Panc1 (cell line): ENCODE measurements at regions not wholly inside any gene's neighbourhood (a gene's known extent, or its start where the extent isn't known, plus 50 kb on each side); places are given as distances from the start of the nearest gene placed in this dataset.

ENCODE experiments used
- ATAC-seq: fragments of 200-7000 bp; cut with Tn5 transposase; 2 replicates; pipeline ENCODE4 v1.9.1; 2020; ENCODE audit warnings: mild to moderate bottlenecking, moderate library complexity
- BruUV-seq: library from RNA; stranded (reverse); fragments of 400-500 nt; replicated peaks from 2 replicates; lab custom pipeline; 2021; lab: Mats Ljungman, UMichigan
- CTCF ChIA-PET: fragments of 300-600 bp; sonication (Branson Sonifier 250); formaldehyde crosslinking; loops from one replicate; lab custom pipeline; 2022; ENCODE audit warnings: antibody characterized with exemption; lab: Charles Lee
- POLR2A ChIA-PET: fragments of 300-600 bp; sonication (Branson Sonifier 250); formaldehyde crosslinking; loops from one replicate; lab custom pipeline; 2022; ENCODE audit warnings: antibody characterized with exemption; lab: Charles Lee
- DNase-seq: peaks from one replicate; pipeline ENCODE4 v3.0.0-alpha.2; 2010; ENCODE audit warnings: low read depth, low spot score
- H3K27ac ChIP-seq: 2 replicates; pipeline ENCODE4 v1.5.1; 2011; ENCODE audit warnings: mild to moderate bottlenecking, low read length, inconsistent platforms
- H3K27me3 ChIP-seq: fragments of 200-500 bp; sonication (Bioruptor generic); 2 replicates; pipeline ENCODE4 v1.6.0; 2014; ENCODE audit warnings: low read length, inconsistent platforms; ENCODE audit not compliant: control insufficient read depth, insufficient read depth
- H3K36me3 ChIP-seq: fragments of 200-500 bp; sonication (Bioruptor generic); 2 replicates; pipeline ENCODE4 v1.5.1; 2014; ENCODE audit warnings: inconsistent platforms, mild to moderate bottlenecking, low read length, moderate library complexity; ENCODE audit not compliant: control insufficient read depth, insufficient read depth
- H3K4me1 ChIP-seq: 2 replicates; pipeline ENCODE4 v1.5.1; 2011; ENCODE audit warnings: inconsistent platforms, mild to moderate bottlenecking, low read length, moderate library complexity; ENCODE audit not compliant: control insufficient read depth, insufficient read depth
- H3K4me3 ChIP-seq, 2 experiments: 2 replicates each; pipeline ENCODE4 v1.5.1; 2011 to 2012; ENCODE audit warnings: low read depth in 2 of 2, low read length in 2 of 2, mild to moderate bottlenecking in 2 of 2, inconsistent platforms in 1 of 2, moderate library complexity in 1 of 2
- H3K9me3 ChIP-seq: fragments of 200-500 bp; sonication (Bioruptor generic); 2 replicates; pipeline ENCODE4 v1.5.1; 2014; ENCODE audit warnings: low read depth, mild to moderate bottlenecking, inconsistent platforms, low read length, moderate library complexity; ENCODE audit not compliant: control insufficient read depth, insufficient read depth
- CTCF ChIP-seq: fragments of 450-650 bp; IDR thresholded peaks from 2 replicates; pipeline ENCODE4 v1.5.1; 2017; ENCODE audit warnings: mild to moderate bottlenecking
- POLR2AphosphoS5 ChIP-seq: IDR thresholded peaks from 2 replicates; pipeline ENCODE4 v1.6.1; 2012; ENCODE audit warnings: mild to moderate bottlenecking, low read depth, low read length, moderate library complexity
- REST ChIP-seq, 2 experiments: IDR thresholded peaks; 2 replicates each; pipeline ENCODE4 v1.6.1; 2011 to 2012; ENCODE audit warnings: low read depth in 2 of 2, control low read depth in 1 of 2, low read length in 1 of 2, mild to moderate bottlenecking in 1 of 2, moderate library complexity in 1 of 2; ENCODE audit not compliant: insufficient read depth in 1 of 2
- SIN3A ChIP-seq: IDR thresholded peaks from 2 replicates; pipeline ENCODE4 v1.6.1; 2012; ENCODE audit warnings: low read depth, mild to moderate bottlenecking, low read length, moderate library complexity, borderline replicate concordance; ENCODE audit not compliant: insufficient read depth
- TCF7L2 ChIP-seq: IDR thresholded peaks from 2 replicates; pipeline ENCODE4 v1.6.1; 2011; ENCODE audit warnings: mild to moderate bottlenecking, low read depth, low read length, inconsistent platforms
- in situ Hi-C: cut with HindIII; loops from 2 replicates; pipeline ENCODE4 v1.10.0; 2016; ENCODE audit warnings: low sequenced_read_pairs, low pct_unique_long_range_greater_than_20kb
- intact Hi-C: fragments of 100-400 bp; cut with micrococcal nuclease; formaldehyde crosslinking; loops from one replicate; pipeline ENCODE4 v1.10.0; 2022; ENCODE audit not compliant: unreplicated experiment

GRCh38 chr7:25684360-25684759, 456.1 kb upstream of the NPVF start:
- no peaks in the 10 kb centered on the region for H3K9me3 ChIP-seq
- no peak for TF ChIP-seq REST (IDR thresholded peaks at IDR 0.05; ENCODE audit: insufficient read depth in 1 of 2, low read depth in 2 of 2, low read length in 1 of 2)
- TF ChIP-seq POLR2AphosphoS5: no peak
- TF ChIP-seq TCF7L2: no peak
- TF ChIP-seq CTCF: no peak
- TF ChIP-seq SIN3A: no peak
- intact Hi-C loops: no loop called here
- no peak overlapping the region for H3K4me3 ChIP-seq
- no peaks in the 10 kb centered on the region for H3K4me1 ChIP-seq
- H3K27me3 ChIP-seq: peaks cover 9% of the 10 kb centered on the region
- no peaks in the 10 kb centered on the region for H3K36me3 ChIP-seq
- no peak for DNase-seq
- no peak for ATAC-seq
- no peak overlapping the region for H3K27ac ChIP-seq
- BruUV-seq: no TSS peak
- ChIA-PET CTCF (no interaction called here), POLR2A (no interaction called here)
- in situ Hi-C loops: no loop called here

- Histone ChIP-seq H3K4me3 (no peak overlapping the region), H3K4me1 (no peaks in the 10 kb centered on the region), H3K27ac (no peak overlapping the region), H3K36me3 (no peaks in the 10 kb centered on the region), H3K27me3 (peaks cover 13% of the 10 kb centered on the region), H3K9me3 (no peaks in the 10 kb centered on the region)
- BruUV-seq: no TSS peak
- ATAC-seq: no peak
- TF ChIP-seq TCF7L2: no peak
- TF ChIP-seq SIN3A: no peak
- TF ChIP-seq CTCF: no peak
- TF ChIP-seq REST (IDR thresholded peaks at IDR 0.05; ENCODE audit: insufficient read depth in 1 of 2, low read depth in 2 of 2, low read length in 1 of 2): no peak
- no peak for TF ChIP-seq POLR2AphosphoS5
- POLR2A ChIA-PET: no interaction called here
- DNase-seq: no peak
- intact Hi-C loops (no loop called here), in situ Hi-C loops (no loop called here)
- CTCF ChIA-PET: no interaction called here
Observed at GRCh38 chr7:25686493-25686892, 458.2 kb upstream of the NPVF start.
